GM13977 (cell line): ENCODE measurements at regions not wholly inside any gene's neighbourhood (a gene's known extent, or its start where the extent isn't known, plus 50 kb on each side); places are given as distances from the start of the nearest gene placed in this dataset.

ENCODE experiments used
- DNase-seq: peaks from one replicate; pipeline ENCODE4 v3.0.0; 2012; ENCODE audit warnings: low spot score
- in situ Hi-C: fragments of 300-500 bp; cut with MboI; formaldehyde crosslinking; loops from one replicate; pipeline ENCODE4 v1.12.0; 2022; ENCODE audit warnings: low sequenced_read_pairs, low pct_unique_long_range_greater_than_20kb, mixed read lengths, inconsistent platforms; ENCODE audit not compliant: unreplicated experiment
- TF ChIP-seq, protein P1 (sequence below): IDR thresholded peaks from 2 replicates; pipeline ENCODE4 v1.5.1; 2012; ENCODE audit warnings: mild to moderate bottlenecking, control low read depth; ENCODE audit not compliant: insufficient read depth; ENCODE audit errors: extremely low read depth, missing control alignments

DNA sequence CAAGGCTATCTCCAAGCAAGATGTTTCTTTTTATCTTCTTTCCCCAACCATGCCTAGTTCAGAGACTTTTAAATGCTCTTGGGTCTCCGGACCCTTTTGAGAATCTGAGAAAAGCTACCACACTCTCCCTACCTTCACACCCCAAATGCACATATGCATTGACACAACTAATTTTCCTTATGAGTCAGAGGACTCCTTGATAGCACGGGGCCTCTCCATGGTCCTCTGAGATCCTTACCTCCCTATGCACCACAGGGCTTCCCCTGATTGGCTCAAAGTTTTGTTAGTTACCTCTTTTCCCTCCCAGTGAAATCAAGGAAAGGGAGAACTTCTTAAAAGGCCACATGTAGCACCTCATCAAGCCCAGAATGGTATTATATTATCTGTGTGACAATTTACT is 86.8 kb upstream of the ATP6AP2 start:
- DNase-seq, result no peak
- TF ChIP-seq, protein P1, sequence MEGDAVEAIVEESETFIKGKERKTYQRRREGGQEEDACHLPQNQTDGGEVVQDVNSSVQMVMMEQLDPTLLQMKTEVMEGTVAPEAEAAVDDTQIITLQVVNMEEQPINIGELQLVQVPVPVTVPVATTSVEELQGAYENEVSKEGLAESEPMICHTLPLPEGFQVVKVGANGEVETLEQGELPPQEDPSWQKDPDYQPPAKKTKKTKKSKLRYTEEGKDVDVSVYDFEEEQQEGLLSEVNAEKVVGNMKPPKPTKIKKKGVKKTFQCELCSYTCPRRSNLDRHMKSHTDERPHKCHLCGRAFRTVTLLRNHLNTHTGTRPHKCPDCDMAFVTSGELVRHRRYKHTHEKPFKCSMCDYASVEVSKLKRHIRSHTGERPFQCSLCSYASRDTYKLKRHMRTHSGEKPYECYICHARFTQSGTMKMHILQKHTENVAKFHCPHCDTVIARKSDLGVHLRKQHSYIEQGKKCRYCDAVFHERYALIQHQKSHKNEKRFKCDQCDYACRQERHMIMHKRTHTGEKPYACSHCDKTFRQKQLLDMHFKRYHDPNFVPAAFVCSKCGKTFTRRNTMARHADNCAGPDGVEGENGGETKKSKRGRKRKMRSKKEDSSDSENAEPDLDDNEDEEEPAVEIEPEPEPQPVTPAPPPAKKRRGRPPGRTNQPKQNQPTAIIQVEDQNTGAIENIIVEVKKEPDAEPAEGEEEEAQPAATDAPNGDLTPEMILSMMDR, result no peak
- in situ Hi-C loops, result no loop called here

DNA sequence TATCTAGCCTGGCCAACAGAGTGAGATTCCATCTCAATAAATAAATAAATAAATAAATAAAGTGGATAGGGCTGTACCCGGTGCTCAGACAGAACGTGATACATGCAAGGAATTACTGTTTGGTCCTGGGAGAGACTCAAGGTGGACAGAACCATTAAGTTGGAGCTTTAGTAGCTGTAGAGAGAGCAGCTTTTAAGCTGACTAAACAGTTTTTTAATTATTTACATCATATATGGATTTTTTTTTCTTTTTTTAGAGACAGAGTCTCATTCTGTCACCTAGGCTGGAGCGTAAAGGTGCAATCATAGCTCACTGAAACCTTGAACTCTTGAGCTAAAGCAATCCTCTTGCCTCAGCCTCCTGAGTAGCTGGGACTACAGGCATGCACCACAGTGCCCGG is 92.5 kb upstream of the ATP6AP2 start:
- in situ Hi-C loops, result no loop called here
- TF ChIP-seq, protein P1, result no peak
- no peak for DNase-seq

DNA sequence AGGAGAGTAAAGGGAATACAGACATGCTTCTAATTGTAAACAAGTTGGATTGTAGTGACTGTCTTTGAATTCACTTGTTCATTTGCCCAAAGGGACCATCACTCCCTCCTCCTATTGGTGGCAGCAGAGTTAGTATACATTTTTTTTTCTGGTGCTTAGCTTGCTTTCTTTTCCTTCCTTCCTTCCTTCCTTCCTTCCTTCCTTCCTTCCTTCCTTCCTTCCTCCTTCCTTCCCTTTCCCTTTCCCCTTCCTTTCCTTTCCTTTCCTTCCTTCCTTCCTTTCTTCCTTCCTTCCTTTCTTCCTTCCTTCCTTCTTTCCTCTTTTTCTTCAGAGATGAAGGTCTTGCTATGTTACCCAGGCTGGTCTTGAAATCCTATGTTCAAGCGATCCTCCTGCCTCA is 94.8 kb upstream of the ATP6AP2 start:
- TF ChIP-seq, protein P1, result no peak
- in situ Hi-C loops, result no loop called here

DNA sequence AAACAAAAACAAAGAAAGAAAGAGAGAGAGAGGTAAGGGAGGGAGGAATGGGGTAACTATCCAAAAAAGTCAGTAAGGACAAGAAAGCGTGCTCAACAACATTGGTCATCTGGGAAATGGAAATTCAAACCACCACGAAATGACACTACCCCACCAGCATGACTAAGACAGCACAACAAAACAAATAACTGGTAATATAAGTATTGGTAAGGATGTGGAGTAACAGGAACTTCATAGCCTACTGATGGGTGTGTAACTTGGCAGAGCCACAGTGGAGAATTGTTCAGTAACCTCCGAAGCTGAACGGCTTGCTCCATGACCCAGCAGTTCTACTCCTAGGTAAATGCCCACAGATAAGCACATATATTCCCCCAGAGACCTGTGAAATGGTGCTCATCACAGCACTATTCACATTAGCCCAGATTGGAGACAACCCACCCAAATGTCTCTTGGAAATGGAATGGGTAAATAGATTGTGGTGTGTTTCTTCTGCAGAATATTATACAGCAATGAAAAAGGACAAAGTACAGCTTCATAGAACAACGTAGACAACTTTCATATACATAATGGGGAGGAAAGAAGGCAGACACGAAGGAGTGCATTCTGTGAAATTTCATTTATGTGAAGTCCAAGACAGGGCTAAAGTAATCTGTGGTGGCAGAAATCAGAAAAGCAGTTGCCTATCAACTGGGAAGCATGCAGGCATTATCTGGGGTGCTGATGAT is 95.5 kb upstream of the ATP6AP2 start:
- in situ Hi-C loops, result no loop called here
- no peak for DNase-seq
- TF ChIP-seq, protein P1, result no peak

More for the DNA sequence above, 94.8 kb upstream of the ATP6AP2 start:
- no peak for DNase-seq

DNA sequence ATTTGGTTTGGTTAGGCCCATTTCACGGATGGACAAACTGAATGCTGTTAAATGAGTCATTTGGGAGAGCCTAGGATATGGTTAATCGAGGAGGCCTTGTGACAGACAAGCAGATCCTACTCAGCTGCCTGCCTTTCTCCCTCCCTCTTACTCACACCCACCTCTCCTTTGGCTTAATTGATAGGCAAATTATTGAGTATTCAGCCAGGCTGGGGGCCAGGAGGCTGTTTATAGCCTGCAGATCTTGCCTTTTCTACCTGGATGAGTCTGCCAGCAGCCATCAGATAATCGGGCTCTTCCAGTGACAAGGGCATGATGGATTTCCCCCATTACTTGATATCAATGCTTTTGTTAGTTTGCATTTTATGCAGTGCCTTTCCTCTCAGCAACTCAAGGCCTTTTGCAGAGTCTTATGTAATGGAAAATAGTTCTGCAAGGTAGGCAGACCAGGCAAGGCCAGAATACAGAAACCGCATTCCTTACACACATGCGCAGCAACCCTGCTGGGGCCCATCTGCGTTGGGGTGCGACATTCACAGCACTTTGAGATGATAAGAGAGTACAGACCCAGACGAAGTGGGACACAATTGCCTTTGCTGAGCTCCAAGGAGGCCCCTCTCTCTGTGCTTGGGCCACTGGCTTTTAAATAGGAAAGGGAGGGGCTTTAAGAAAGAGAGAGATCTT is 96.2 kb upstream of the ATP6AP2 start:
- in situ Hi-C loops, result no loop called here
- DNase-seq, result no peak
- TF ChIP-seq, protein P1, result no peak

DNA sequence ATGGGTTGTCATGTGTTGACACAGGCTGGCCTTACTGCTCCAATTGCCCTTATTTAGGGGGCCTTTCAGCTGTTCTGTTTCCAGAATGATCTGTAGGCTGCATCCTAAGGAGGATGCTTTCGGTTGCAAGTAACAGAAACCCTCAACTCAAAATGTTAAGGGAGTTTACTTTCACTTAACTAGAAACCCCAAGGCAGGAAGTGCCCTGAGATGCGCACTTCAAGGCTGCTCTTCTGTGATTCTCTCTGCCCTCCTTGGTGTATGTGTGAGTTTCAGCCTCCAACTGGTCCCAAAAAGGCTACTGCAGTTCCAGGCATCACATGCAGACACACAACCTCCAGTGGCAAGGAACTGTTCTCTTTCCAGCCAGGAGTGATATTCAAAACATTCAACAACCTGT is 97.3 kb upstream of the ATP6AP2 start:
- no peak for DNase-seq
- TF ChIP-seq, protein P1, result no peak
- in situ Hi-C loops, result no loop called here
